Trophoblast cell (in vitro differentiated cells and primary cell): ENCODE measurements at regions not wholly inside any gene's neighbourhood (a gene's known extent, or its start where the extent isn't known, plus 50 kb on each side); places are given as distances from the start of the nearest gene placed in this dataset.

Source experiments
- DNase-seq, 2 donors: peaks; one replicate each; pipeline ENCODE4 v3.0.0-alpha.2; 2016
- H2AFZ ChIP-seq: 2 replicates; pipeline ENCODE4 v1.6.1; 2013; ENCODE audit warnings: low read length, moderate library complexity, mild to moderate bottlenecking; ENCODE audit not compliant: insufficient read depth, poor library complexity
- H2AK5ac ChIP-seq: 2 replicates; pipeline ENCODE4 v1.6.1; 2013; ENCODE audit warnings: mild to moderate bottlenecking, low read length
- H2BK120ac ChIP-seq: 2 replicates; pipeline ENCODE4 v1.6.1; 2013; ENCODE audit warnings: low read length, mild to moderate bottlenecking, moderate library complexity; ENCODE audit not compliant: insufficient read depth, poor library complexity
- H2BK12ac ChIP-seq: 2 replicates; pipeline ENCODE4 v1.6.1; 2013; ENCODE audit warnings: mild to moderate bottlenecking, low read length, moderate library complexity
- H2BK5ac ChIP-seq: 2 replicates; pipeline ENCODE4 v1.6.1; 2013; ENCODE audit warnings: low read length, low read depth, moderate library complexity, mild to moderate bottlenecking; ENCODE audit not compliant: poor library complexity
- H3K14ac ChIP-seq: 2 replicates; pipeline ENCODE4 v1.6.1; 2013; ENCODE audit warnings: mild to moderate bottlenecking, low read length
- H3K18ac ChIP-seq: 2 replicates; pipeline ENCODE4 v1.6.1; 2013; ENCODE audit warnings: mild to moderate bottlenecking, low read length
- H3K23ac ChIP-seq: 2 replicates; pipeline ENCODE4 v1.6.1; 2013; ENCODE audit warnings: low read length
- H3K27ac ChIP-seq: 2 replicates; pipeline ENCODE4 v1.5.1; 2013; ENCODE audit warnings: low read depth, mild to moderate bottlenecking, inconsistent platforms, low read length, moderate library complexity
- H3K27me3 ChIP-seq: 2 replicates; pipeline ENCODE4 v1.6.1; 2013; ENCODE audit warnings: inconsistent platforms, mild to moderate bottlenecking, low read length, moderate library complexity; ENCODE audit not compliant: insufficient read depth
- H3K36me3 ChIP-seq, 2 experiments: 1 replicate in 1 of 2; 2 replicates in 1 of 2; pipeline ENCODE4 v1.6.1; 2013; ENCODE audit warnings: low read length in 2 of 2, mild to moderate bottlenecking in 2 of 2, moderate library complexity in 1 of 2; ENCODE audit not compliant: insufficient read depth in 2 of 2, control insufficient read depth in 1 of 2
- H3K4ac ChIP-seq: 2 replicates; pipeline ENCODE4 v1.6.1; 2013; ENCODE audit warnings: low read depth, mild to moderate bottlenecking, low read length, moderate library complexity
- H3K4me1 ChIP-seq, 2 experiments: 1 replicate in 1 of 2; 2 replicates in 1 of 2; pipeline ENCODE4 v1.6.1; 2013; ENCODE audit warnings: low read length in 2 of 2, mild to moderate bottlenecking in 2 of 2, moderate library complexity in 1 of 2; ENCODE audit not compliant: insufficient read depth in 2 of 2, control insufficient read depth in 1 of 2
- H3K4me2 ChIP-seq: 2 replicates; pipeline ENCODE4 v1.6.1; 2013; ENCODE audit warnings: inconsistent platforms, mild to moderate bottlenecking, low read length, moderate library complexity
- H3K4me3 ChIP-seq: 2 replicates; pipeline ENCODE4 v1.5.1; 2013; ENCODE audit warnings: mild to moderate bottlenecking, low read depth, low read length, inconsistent platforms
- H3K79me1 ChIP-seq: one replicate; pipeline ENCODE4 v1.6.1; 2013; ENCODE audit warnings: low read length
- H3K79me2 ChIP-seq: 2 replicates; pipeline ENCODE4 v1.6.1; 2013; ENCODE audit warnings: low read length, mild to moderate bottlenecking; ENCODE audit not compliant: control insufficient read depth, insufficient read depth, poor library complexity
- H3K9ac ChIP-seq: 2 replicates; pipeline ENCODE4 v1.6.1; 2013; ENCODE audit warnings: mild to moderate bottlenecking, low read length
- H3K9me3 ChIP-seq: 2 replicates; pipeline ENCODE4 v1.6.1; 2013; ENCODE audit warnings: low read depth, mild to moderate bottlenecking, control low read depth, inconsistent platforms, low read length; ENCODE audit not compliant: insufficient read depth
- H4K12ac ChIP-seq: 2 replicates; pipeline ENCODE4 v1.6.1; 2013; ENCODE audit warnings: low read depth, mild to moderate bottlenecking, low read length, moderate library complexity
- H4K8ac ChIP-seq: 2 replicates; pipeline ENCODE4 v1.6.1; 2013; ENCODE audit warnings: low read depth, mild to moderate bottlenecking, low read length, moderate library complexity
- H4K91ac ChIP-seq: one replicate; pipeline ENCODE4 v1.6.1; 2013; ENCODE audit warnings: low read depth, mild to moderate bottlenecking, low read length, moderate library complexity
- WGBS: extraction: QIAGEN DNeasy Blood & Tissue Kit; methylation state at CpG from one replicate; pipeline ENCODE4 v1.1.7; 2013; ENCODE audit warnings: missing lambda C conversion rate; ENCODE audit not compliant: insufficient read length, insufficient coverage; ENCODE audit errors: extremely low coverage; 5-methylcytosine and 5-hydroxymethylcytosine counted together

- Histone ChIP-seq H2AK5ac (no peak overlapping the region), H3K36me3 (no peaks in the 10 kb centered on the region), H3K18ac (no peak overlapping the region), H2BK120ac (no peak overlapping the region), H3K4me1 (no peaks in the 10 kb centered on the region), H3K27me3 (no peaks in the 10 kb centered on the region), H4K91ac (no peak overlapping the region), H3K23ac (no peak overlapping the region), H3K9me3 (peaks cover 3% of the 10 kb centered on the region), H4K8ac (no peak overlapping the region), H3K79me2 (no peaks in the 10 kb centered on the region), H3K79me1 (no peaks in the 10 kb centered on the region), H4K12ac (no peak overlapping the region), H3K27ac (no peak overlapping the region), H2BK12ac (no peak overlapping the region), H3K4me2 (no peak overlapping the region), H3K14ac (no peak overlapping the region), H3K9ac (no peak overlapping the region), H2AFZ (no peak overlapping the region), H2BK5ac (no peak overlapping the region), H3K4me3 (no peak overlapping the region), H3K4ac (no peak overlapping the region)
- no peak for DNase-seq
- no CpG with 5 or more reads among the region's 2 CpGs for WGBS
Observed at GRCh38 chr22:26846645-26847044, 189.3 kb downstream of the MIAT start.

- Histone ChIP-seq H3K9ac (no peak overlapping the region), H4K91ac (no peak overlapping the region), H3K4me1 (no peaks in the 10 kb centered on the region), H3K18ac (no peak overlapping the region), H2BK12ac (no peak overlapping the region), H3K27me3 (no peaks in the 10 kb centered on the region), H3K23ac (no peak overlapping the region), H4K12ac (no peak overlapping the region), H3K4me2 (no peak overlapping the region), H3K9me3 (peaks cover 3% of the 10 kb centered on the region), H3K36me3 (no peaks in the 10 kb centered on the region), H2AFZ (no peak overlapping the region), H3K4ac (no peak overlapping the region), H2BK5ac (no peak overlapping the region), H3K79me2 (no peaks in the 10 kb centered on the region), H3K27ac (no peak overlapping the region), H4K8ac (no peak overlapping the region), H3K4me3 (no peak overlapping the region), H3K79me1 (no peaks in the 10 kb centered on the region), H2BK120ac (no peak overlapping the region), H3K14ac (no peak overlapping the region), H2AK5ac (no peak overlapping the region)
- DNase-seq: no peak
- no CpG with 5 or more reads among the region's 5 CpGs for WGBS
Observed at GRCh38 chr22:26847046-26847445, 189.7 kb downstream of the MIAT start.

GRCh38 chr22:26847816-26848215 is 190.4 kb downstream of the MIAT start:
- Histone ChIP-seq H3K23ac (no peak overlapping the region), H3K27ac (no peak overlapping the region)

GRCh38 chr22:26848244-26848920 is 191.0 kb downstream of the MIAT start:
- Histone ChIP-seq H3K79me2 (no peaks in the 10 kb centered on the region), H3K9me3 (peaks cover 3% of the 10 kb centered on the region), H4K8ac (no peak overlapping the region), H3K27ac (no peak overlapping the region), H3K4me3 (no peak overlapping the region), H4K91ac (no peak overlapping the region), H3K14ac (no peak overlapping the region), H3K79me1 (no peaks in the 10 kb centered on the region), H3K27me3 (no peaks in the 10 kb centered on the region), H3K9ac (no peak overlapping the region), H3K36me3 (no peaks in the 10 kb centered on the region), H3K18ac (no peak overlapping the region), H3K4me1 (no peaks in the 10 kb centered on the region), H2AFZ (no peak overlapping the region), H3K23ac (no peak overlapping the region), H3K4ac (no peak overlapping the region), H2BK12ac (no peak overlapping the region), H2BK120ac (no peak overlapping the region), H2AK5ac (no peak overlapping the region), H3K4me2 (no peak overlapping the region), H2BK5ac (no peak overlapping the region), H4K12ac (no peak overlapping the region)
- DNase-seq: no peak
- WGBS: no CpG with 5 or more reads among the region's 9 CpGs

More at GRCh38 chr22:26847816-26848215, 190.4 kb downstream of the MIAT start:
- H2BK12ac ChIP-seq: no peak overlapping the region
- no peak overlapping the region for H3K4me2 ChIP-seq
- H3K4me1 ChIP-seq: no peaks in the 10 kb centered on the region
- no peak overlapping the region for H3K4ac ChIP-seq
- no peak overlapping the region for H3K18ac ChIP-seq
- H3K79me2 ChIP-seq: no peaks in the 10 kb centered on the region
- WGBS: no CpG with 5 or more reads among the region's 2 CpGs
- no peak overlapping the region for H2BK120ac ChIP-seq
- H3K27me3 ChIP-seq: no peaks in the 10 kb centered on the region
- H2BK5ac ChIP-seq: no peak overlapping the region
- H4K12ac ChIP-seq: no peak overlapping the region
- no peak overlapping the region for H3K14ac ChIP-seq
- H3K36me3 ChIP-seq: no peaks in the 10 kb centered on the region
- H3K9me3 ChIP-seq: peaks cover 3% of the 10 kb centered on the region
- H2AFZ ChIP-seq: no peak overlapping the region
- no peak overlapping the region for H4K91ac ChIP-seq
- H3K79me1 ChIP-seq: no peaks in the 10 kb centered on the region
- H4K8ac ChIP-seq: no peak overlapping the region
- no peak for DNase-seq
- H2AK5ac ChIP-seq: no peak overlapping the region
- H3K4me3 ChIP-seq: no peak overlapping the region
- no peak overlapping the region for H3K9ac ChIP-seq
